ENCODE measurements at regions not wholly inside any gene's neighbourhood (a gene's known extent, or its start where the extent isn't known, plus 50 kb on each side); places are given as distances from the start of the nearest gene placed in this dataset.

GRCh38 chr2:226413498-226414130, 386.0 kb downstream of the IRS1 start:
- no peak for TF ChIP-seq CTCF (IDR thresholded peaks at IDR 0.05; ENCODE audit: borderline replicate concordance, extremely low read depth, low read length, poor library complexity, severe bottlenecking)
- TF ChIP-seq EZH2 (IDR thresholded peaks at IDR 0.05; ENCODE audit: borderline replicate concordance, low read depth, low read length, severe bottlenecking): no peak
